ENCODE measurements at regions not wholly inside any gene's neighbourhood (a gene's known extent, or its start where the extent isn't known, plus 50 kb on each side); places are given as distances from the start of the nearest gene placed in this dataset.

DNA sequence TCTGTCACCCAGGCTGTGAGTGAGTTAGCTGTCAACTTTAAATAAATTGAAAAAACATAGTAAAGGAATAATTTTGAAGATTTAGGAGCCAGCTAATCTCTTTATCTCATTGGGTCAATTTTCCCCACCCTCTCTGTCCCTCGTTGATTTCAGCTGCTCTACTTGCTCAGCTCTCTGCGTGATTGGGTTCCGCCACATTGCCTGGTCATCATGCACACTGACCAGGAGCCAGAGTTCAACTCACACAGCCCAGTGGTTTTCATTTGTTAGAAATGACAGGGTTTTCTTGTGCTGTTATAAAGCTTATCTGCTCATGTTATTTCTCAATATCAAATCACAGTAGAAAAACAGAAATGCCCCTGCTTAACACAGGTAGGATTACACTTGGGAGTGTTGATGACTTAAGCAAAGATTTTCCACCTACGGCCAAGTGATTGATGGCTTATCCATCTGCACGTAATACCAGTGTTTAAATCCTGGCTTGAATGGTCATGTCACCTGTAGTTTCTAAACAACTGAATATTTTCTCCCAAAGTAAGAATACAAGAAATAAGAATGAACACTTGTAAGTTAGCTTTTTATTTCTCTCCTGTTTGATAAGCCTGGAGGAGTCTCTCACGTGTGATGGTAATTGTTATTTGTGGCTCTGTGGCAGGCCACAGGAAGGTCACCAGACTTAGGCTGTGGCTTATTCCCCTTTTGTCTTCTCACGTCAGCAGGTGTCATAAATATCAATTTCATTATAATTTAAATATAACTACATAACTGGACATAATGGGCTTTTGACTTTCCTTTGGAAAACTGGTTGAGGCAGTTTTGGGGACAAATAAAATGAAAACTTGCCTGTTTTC lies 367.2 kb upstream of the DDHD1 start:
- DNase-seq (ENCODE audit: low read depth in 2 of 2) = no peak

DNA sequence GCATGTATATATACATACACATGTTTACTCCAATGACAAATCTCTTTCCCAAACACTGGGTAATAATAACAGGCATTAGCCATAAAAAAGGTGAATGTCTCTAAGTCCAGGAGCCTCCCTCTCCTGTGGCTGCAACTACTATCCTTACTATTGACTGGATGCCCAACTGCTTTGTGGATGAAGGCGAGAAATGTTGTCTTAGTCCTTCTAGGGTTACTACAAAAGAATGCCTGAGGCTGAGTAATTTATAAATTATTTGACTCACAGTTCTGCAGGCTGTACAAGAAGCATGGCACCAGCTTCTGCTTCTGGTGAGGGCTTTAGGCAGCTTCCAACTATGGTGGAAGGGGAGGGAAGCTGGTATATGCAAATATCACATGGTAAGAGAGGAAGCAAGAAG lies 366.0 kb upstream of the DDHD1 start:
- DNase-seq (ENCODE audit: low read depth in 2 of 2) = no peak

DNA sequence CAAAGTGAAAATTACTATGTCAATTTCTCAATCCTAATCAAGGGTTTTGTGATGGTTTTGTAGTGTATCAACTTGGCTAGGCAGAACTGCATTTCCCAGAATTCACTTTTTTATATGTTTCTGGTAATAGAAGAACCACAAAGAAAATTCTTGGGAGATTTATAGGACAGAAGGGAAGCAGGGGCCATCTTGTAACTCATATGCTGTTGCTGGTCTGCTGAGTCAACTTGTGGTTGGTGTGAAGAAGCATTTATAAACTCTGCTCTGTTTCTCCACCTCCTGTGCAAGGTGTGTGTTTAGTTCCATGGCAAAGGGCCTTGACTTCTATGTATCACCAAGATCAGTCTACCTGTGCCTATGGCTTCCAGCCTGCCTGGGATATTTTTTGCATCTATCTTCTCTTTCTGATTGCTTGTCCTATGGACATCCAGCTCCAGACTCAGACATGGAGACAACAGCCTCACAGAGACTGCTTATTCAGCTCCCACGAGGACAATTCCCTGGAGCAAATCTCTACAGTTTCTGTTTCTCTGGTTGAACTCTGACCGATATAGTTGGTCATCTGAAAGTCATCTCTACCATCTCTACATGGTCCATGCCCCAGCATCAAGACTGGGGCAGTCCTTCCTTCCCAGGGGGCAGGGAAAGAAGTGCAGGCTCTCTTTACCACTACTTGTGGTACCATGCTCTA lies 364.3 kb upstream of the DDHD1 start:
- no peak for DNase-seq (ENCODE audit: low read depth in 2 of 2)

DNA sequence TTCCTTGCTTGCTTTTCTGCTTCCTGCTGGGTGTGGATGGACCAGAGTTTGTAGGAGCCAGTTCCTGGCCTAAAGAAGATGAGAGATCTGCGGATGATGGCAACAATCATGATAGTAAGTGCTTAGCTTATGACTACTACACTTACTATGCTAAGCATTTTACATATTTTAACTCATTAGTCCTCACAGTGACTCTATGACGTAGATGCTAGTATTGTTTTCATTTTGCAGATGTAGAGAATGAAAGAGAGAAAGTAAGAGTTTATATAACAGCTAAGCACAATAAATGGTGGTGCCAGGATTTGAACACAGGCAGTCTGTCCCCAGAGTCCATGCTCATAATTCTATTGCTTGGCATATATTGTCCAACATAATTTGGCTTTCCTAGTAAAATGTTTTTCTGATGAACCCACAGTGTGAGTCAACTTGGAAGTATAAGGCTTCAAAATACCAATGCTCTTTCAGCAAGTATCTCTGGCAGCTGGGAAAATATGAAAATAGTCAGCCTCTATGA lies 363.2 kb upstream of the DDHD1 start:
- no peak for DNase-seq (ENCODE audit: low read depth in 2 of 2)

DNA sequence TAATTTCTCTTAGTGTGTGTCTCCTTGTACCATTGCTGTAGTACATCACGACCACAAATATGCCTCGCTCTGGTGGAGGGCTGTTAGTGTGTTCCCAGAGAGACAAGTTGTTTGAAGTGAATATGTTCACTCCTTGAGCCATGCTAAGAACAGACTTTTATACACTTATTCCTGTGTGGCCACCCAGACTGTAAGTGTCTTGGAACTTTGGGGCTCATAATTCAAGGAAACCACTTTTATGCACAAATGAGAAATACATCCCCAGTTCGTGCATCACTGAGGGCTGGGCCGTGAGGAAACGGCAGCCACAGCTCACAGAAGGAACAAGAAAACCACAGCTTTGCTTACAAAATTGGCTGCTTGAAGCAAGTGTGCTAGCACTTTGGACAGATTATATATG lies 362.2 kb upstream of the DDHD1 start:
- DNase-seq (ENCODE audit: low read depth in 2 of 2) = no peak

- DNase-seq (ENCODE audit: low read depth in 2 of 2) = no peak
Measured at GRCh38 chr14:53514197-53514596, 361.1 kb upstream of the DDHD1 start.

DNA sequence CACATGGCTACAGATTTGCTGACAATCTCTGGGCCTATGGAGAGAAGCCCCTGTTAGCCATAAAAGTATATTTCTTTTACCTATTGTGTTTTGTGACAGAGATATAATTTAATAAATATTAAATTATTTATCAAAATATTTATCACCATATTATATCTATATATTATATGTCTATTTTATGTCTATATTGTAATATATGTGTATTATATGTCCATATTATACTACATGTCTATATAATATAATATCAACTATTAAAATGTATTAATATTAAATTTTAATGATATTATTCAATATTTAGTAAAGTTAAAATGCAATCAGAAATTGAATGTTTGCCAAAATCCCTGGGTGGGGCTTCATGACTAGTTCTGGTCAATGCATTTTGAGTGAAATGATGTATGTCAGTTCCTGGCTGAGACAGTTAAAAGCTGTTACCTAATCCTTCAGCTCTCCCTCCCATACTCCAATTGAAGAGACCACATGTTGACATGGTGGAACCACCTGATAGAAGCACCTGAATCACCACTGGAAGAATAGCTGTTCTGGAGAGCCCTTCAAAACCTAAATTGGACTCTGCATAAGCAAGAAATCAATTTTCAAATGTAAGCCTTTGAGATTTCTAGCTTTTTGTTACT lies 357.3 kb upstream of the DDHD1 start:
- no peak for DNase-seq (ENCODE audit: low read depth in 2 of 2)

DNA sequence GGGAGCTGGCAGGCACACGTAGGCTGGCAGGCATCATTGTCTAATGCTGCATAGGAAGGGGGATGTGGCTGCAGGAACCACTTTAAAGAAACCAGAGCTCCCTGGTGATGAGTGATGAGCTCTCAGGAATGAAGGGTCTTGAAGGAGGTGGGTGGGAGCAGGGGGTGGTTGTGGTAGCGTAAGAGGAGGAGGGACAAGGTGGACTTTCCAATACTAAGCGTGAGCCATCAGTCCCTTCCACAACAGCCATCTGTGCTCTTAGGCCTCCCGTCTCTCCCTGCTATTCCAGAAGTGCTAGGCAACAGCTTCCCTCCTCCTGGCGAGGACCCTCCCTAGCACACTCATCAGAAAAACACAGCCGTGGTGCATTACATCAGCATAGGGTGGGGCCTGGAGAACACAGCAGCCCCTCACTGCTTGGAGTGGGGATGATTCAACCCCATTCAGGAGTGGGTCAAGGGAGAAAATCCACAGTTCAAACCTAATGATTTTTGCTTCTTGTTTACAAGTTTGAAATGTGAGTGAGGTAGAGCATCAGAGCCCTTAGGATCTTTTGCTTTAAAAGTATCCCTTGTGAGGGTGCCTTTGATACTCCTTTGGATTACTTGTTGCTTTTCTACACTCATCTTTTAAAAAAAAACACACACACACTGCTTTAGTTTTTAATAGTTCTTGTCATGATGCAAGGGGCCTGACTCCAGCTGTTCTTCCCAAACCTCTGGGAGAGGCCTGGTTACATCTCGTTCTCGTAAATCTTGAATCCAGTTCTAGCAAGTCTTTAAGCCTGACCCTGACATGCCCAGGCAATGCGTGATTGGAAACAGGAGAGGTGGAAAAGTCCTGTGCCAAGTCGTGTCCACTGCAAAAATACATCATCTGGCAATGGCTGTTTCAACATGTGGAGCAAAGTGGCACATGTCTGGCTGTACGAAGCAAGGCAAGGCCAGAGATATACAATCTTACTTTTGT lies 356.4 kb upstream of the DDHD1 start:
- DNase-seq (ENCODE audit: low read depth in 2 of 2) = no peak

DNA sequence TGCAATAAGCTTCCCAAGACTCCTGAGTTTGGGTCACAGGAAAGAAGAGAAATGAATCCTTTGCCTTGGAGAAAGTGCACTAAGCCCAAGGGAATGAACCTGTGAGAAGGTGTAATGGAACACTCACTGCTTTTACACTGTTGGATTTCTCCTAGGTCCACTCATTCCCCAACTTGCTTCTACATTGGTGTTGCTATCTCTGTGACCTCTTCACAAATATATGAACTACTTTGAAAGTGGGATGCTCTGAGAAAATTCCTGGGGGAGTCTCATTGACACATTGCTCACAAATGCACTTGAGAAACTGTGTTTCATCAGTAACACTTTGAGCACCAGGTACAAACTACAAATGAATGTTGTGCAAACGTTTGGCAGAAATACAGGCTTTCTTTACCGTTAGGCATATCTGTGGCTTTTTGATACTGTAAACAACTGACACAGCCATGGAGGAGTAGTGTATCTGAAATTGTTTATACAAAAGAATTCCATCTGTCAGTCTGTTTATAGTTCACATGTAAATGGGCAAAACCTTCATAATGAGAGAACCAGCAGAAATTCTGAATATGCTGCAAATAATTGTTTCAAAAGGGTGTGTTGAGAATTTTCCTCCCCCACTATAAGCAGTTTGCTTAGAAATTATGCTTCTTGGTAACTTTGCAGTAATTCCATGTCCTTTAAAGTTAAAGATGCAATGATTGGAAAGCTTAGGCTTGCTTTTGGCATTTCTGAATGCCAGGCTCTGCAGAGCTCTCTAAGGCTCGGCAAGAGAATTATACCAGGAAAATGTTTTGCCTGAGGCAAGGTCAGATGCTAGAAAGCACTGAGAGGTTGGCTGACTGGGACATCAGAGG lies 348.5 kb upstream of the DDHD1 start:
- no peak for DNase-seq (ENCODE audit: low read depth in 2 of 2)

DNA sequence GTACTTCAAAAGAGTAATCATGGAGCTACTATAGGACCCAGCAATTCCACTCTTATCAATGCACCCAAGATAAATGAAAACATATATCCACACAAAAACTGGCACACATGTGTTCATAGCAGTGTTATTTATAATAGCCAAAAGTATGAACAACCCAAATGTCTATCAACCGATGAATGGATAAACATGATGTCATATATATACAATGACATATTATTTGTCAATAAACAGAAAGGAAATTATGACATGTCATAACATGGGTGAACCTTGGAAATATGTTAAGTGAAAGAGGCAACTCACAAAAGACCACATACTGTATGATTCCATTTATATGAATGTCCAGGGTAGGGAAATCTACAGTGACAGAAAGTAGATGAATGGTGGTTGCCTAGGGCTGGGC lies 347.1 kb upstream of the DDHD1 start:
- DNase-seq (ENCODE audit: low read depth in 2 of 2) = no peak

DNA sequence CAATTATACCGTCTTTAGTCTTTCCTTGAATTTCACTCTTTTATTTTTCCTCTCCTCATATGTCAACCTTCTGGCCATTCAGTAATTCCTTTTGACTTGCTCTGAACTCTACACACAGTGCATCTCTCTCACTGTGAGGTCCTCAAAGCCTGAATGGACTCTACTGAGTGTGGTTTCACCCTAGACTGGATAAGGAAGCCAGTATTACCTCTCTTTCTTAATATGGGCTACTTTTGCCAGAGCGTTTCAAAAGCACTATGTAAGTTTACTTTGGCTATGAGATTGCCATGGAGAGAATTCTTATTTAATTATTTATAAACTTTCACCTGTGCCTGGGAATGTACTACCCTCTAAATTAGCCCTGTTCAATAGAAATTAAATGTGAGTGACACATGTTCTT lies 343.5 kb upstream of the DDHD1 start:
- DNase-seq (ENCODE audit: low read depth in 2 of 2) = no peak

GRCh38 chr14:53495846-53496343 lies 342.8 kb upstream of the DDHD1 start:
- no peak for DNase-seq (ENCODE audit: low read depth in 2 of 2)

GRCh38 chr14:53494587-53494986 lies 341.5 kb upstream of the DDHD1 start:
- DNase-seq (ENCODE audit: low read depth in 2 of 2) = no peak

DNA sequence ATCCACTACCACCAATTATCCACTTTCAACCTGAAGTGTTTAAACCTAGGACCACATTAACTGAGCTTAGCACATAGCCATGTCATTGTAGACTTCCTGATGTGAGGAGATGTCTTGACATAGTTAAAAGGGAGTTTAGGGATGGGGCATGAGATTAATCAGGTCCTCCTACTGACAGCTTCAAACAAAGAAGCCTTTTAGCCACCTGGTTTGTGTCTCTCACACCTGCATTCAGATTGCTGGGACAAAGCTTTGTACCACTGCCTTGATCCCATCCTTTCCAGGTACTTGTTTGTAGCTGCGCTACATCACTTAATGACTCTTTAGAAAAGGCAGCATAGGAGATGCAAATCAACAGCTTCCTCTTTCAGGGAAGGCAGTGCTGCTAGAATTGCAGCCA lies 340.7 kb upstream of the DDHD1 start:
- no peak for DNase-seq (ENCODE audit: low read depth in 2 of 2)

- DNase-seq (ENCODE audit: low read depth in 2 of 2) = no peak
Measured at GRCh38 chr14:53493320-53493719, 340.2 kb upstream of the DDHD1 start.

GRCh38 chr14:53491884-53492277 lies 338.8 kb upstream of the DDHD1 start:
- DNase-seq (ENCODE audit: low read depth in 2 of 2) = no peak

GRCh38 chr14:53491256-53491883 lies 338.2 kb upstream of the DDHD1 start:
- DNase-seq (ENCODE audit: low read depth in 2 of 2) = peak in 1 of 2 donors; percentile 9

GRCh38 chr14:53478174-53478573 lies 325.1 kb upstream of the DDHD1 start:
- no peak for DNase-seq (ENCODE audit: low read depth in 2 of 2)

DNA sequence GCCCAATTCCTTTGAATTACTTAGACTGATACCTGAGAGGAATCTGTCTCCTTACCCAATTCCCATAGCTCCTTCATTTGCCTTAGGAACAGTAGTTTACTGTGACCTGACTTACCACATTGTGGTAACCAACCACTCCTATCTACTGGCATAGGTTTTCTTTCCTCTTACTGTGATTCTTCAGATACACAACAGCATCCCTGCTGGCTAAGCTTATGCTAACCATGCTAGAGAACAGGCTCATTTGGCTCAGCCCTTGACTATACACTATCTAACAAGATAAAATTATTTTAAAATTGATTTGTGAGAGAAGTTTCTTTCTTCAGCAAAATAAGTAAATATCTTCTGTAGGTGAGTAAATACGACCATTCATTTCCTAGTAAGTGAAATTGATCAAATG lies 320.4 kb upstream of the DDHD1 start:
- DNase-seq (ENCODE audit: low read depth in 2 of 2) = no peak

DNA sequence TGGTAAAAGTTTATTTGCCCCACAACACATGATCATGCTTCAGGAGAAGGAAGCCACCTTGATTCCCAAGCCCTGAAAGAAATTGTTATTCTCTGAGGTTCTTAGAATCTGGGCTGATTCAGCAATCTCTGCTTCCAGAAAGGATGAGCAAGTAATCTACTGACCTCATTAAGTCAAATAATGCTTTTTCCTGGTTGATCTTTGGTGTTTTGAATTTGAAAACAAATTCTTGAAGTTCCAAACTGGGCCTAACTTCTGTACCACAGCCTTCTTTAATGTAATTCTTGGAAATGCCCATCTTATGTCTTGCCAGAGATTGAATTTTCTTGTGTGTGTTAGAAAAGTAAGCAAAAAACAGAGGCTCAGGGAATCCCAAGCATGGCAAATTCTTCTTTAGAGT lies 319.2 kb upstream of the DDHD1 start:
- no peak for DNase-seq (ENCODE audit: low read depth in 2 of 2)

All from lung microvascular endothelial cell (primary cell).